CD4-positive, alpha-beta T cell treated with Interferon alpha-2 for 1 hour (primary cell): ENCODE measurements at regions not wholly inside any gene's neighbourhood (a gene's known extent, or its start where the extent isn't known, plus 50 kb on each side); places are given as distances from the start of the nearest gene placed in this dataset.
"Not testable (repeated sequence)": the region's sequence is repeated elsewhere in the genome, so short reads cannot be mapped to it uniquely, and the experiment has no call there.

Experiments used
- DNase-seq, 2 donors: peaks; one replicate each; pipeline ENCODE4 v3.0.0-alpha.2; 2020 to 2022

- DNase-seq, result no peak
These were observed 336.1 kb downstream of the CDC5L start for GRCh38 chr6:44723439-44724197.

- DNase-seq, result no peak
These were observed 337.6 kb downstream of the CDC5L start for GRCh38 chr6:44725070-44725469.

- DNase-seq, result no peak
These were observed 340.4 kb downstream of the CDC5L start for GRCh38 chr6:44727651-44728630.

- DNase-seq, result no peak
These were observed 343.4 kb downstream of the CDC5L start for GRCh38 chr6:44730771-44731391.

- no peak for DNase-seq
These were observed 344.1 kb downstream of the CDC5L start for GRCh38 chr6:44731485-44732095.

GRCh38 chr6:44732243-44732642 is 344.7 kb downstream of the CDC5L start:
- DNase-seq, result no peak

- DNase-seq, result no peak
These were observed 345.6 kb downstream of the CDC5L start for GRCh38 chr6:44733126-44733525.

GRCh38 chr6:44733868-44734267 is 346.4 kb downstream of the CDC5L start:
- no peak for DNase-seq

- DNase-seq, result no peak
These were observed 347.6 kb downstream of the CDC5L start for GRCh38 chr6:44734886-44735629.

GRCh38 chr6:44735630-44735963 is 348.1 kb downstream of the CDC5L start:
- DNase-seq, result no peak

GRCh38 chr6:44737341-44737740 is 349.8 kb downstream of the CDC5L start:
- DNase-seq, result no peak

GRCh38 chr6:44737829-44738528 is 350.5 kb downstream of the CDC5L start:
- DNase-seq, result no peak

GRCh38 chr6:44738601-44739146 is 351.2 kb downstream of the CDC5L start:
- no peak for DNase-seq

GRCh38 chr6:44739181-44739580 is 351.7 kb downstream of the CDC5L start:
- no peak for DNase-seq

- no peak for DNase-seq
These were observed 353.1 kb downstream of the CDC5L start for GRCh38 chr6:44740566-44741120.

GRCh38 chr6:44742201-44742600 is 354.7 kb downstream of the CDC5L start:
- no peak for DNase-seq

GRCh38 chr6:44742828-44743372 is 355.4 kb downstream of the CDC5L start:
- no peak for DNase-seq

- DNase-seq, result not testable (repeated sequence)
These were observed 372.6 kb downstream of the CDC5L start for GRCh38 chr6:44760116-44760515.

- DNase-seq, result no peak
These were observed 373.5 kb downstream of the CDC5L start for GRCh38 chr6:44761046-44761445.

GRCh38 chr6:44762496-44762895 is 375.0 kb downstream of the CDC5L start:
- DNase-seq, result no peak
